ENCODE measurements at regions not wholly inside any gene's neighbourhood (a gene's known extent, or its start where the extent isn't known, plus 50 kb on each side); places are given as distances from the start of the nearest gene placed in this dataset.

DNA sequence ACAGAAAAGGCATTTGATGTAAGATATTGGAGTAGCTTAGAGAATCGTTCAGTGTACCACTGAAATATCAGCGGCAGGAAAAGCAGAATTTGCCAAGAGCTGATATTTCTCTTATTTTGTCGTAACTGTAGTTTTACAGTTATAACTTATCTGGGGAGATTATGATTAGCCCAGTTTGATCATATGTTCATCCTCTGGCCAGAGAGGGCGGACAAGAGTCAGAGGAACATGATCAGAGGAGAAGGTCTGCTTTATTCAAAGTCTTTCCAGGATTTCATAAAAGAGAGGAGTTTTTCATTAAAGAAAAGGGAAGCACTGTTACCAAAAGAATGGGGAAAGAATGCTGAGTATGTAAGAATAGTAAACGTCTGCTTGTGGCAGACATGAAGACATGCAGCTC lies 1655.6 kb downstream of the DPP10 start:
- DNase-seq (ENCODE audit: unreplicated experiment) = no peak
- ChIA-PET POLR2A (no interaction called here), CTCF (no interaction called here)
- no peak overlapping the region for H3K4me3 Mint-ChIP-seq (ENCODE audit: unreplicated experiment)
- TF ChIP-seq CTCF (IDR thresholded peaks at IDR 0.05; ENCODE audit: unreplicated experiment) = no peak
- no peak overlapping the region for H3K27ac Mint-ChIP-seq (ENCODE audit: low read depth, unreplicated experiment)
- no peaks in the 10 kb centered on the region for H3K27me3 Mint-ChIP-seq (ENCODE audit: insufficient read depth, unreplicated experiment)
- H3K9me3 Mint-ChIP-seq (ENCODE audit: unreplicated experiment) = peaks cover 21% of the 10 kb centered on the region
- no peaks in the 10 kb centered on the region for H3K4me1 Mint-ChIP-seq (ENCODE audit: insufficient read depth, unreplicated experiment)
- intact Hi-C loops (cut with micrococcal nuclease) = loop anchor here (10.0 kb wide), 1 partner anchor 933 kb away; no protein-coding TSS in a partner anchor
- H3K36me3 Mint-ChIP-seq (ENCODE audit: insufficient read depth, unreplicated experiment) = no peaks in the 10 kb centered on the region
- BruUV-seq (replicated peaks) = no TSS peak

GRCh38 chr2:116109471-116109870 lies 1667.0 kb downstream of the DPP10 start:
- ChIA-PET CTCF (interaction anchor here (0.9 kb wide), 1 partner anchor 42 kb away, joined by 3 read pairs; no protein-coding TSS in a partner anchor), POLR2A (interaction anchor here (0.7 kb wide), 1 partner anchor 162 kb away, joined by 4 read pairs; no protein-coding TSS in a partner anchor)
- Mint-ChIP-seq H3K27me3 (ENCODE audit: insufficient read depth, unreplicated experiment) (no peaks in the 10 kb centered on the region), H3K27ac (ENCODE audit: low read depth, unreplicated experiment) (no peak overlapping the region), H3K4me3 (ENCODE audit: unreplicated experiment) (no peak overlapping the region), H3K9me3 (ENCODE audit: unreplicated experiment) (peaks cover 16% of the 10 kb centered on the region), H3K4me1 (ENCODE audit: insufficient read depth, unreplicated experiment) (no peaks in the 10 kb centered on the region), H3K36me3 (ENCODE audit: insufficient read depth, unreplicated experiment) (no peaks in the 10 kb centered on the region)
- no peak for TF ChIP-seq CTCF (IDR thresholded peaks at IDR 0.05; ENCODE audit: unreplicated experiment)
- intact Hi-C loops (cut with micrococcal nuclease) = no loop called here
- no TSS peak for BruUV-seq (replicated peaks)
- DNase-seq (ENCODE audit: unreplicated experiment) = no peak

- POLR2A ChIA-PET = no interaction called here
- TF ChIP-seq CTCF (IDR thresholded peaks at IDR 0.05; ENCODE audit: unreplicated experiment) = no peak
- CTCF ChIA-PET = interaction anchor here (0.5 kb wide), 1 partner anchor 40 kb away, joined by 4 read pairs; no protein-coding TSS in a partner anchor
- Mint-ChIP-seq H3K36me3 (ENCODE audit: insufficient read depth, unreplicated experiment) (no peaks in the 10 kb centered on the region), H3K27me3 (ENCODE audit: insufficient read depth, unreplicated experiment) (no peaks in the 10 kb centered on the region), H3K4me3 (ENCODE audit: unreplicated experiment) (no peak overlapping the region), H3K9me3 (ENCODE audit: unreplicated experiment) (peaks cover 22% of the 10 kb centered on the region), H3K27ac (ENCODE audit: low read depth, unreplicated experiment) (no peak overlapping the region), H3K4me1 (ENCODE audit: insufficient read depth, unreplicated experiment) (no peaks in the 10 kb centered on the region)
- BruUV-seq (replicated peaks) = no TSS peak
- intact Hi-C loops (cut with micrococcal nuclease) = no loop called here
- no peak for DNase-seq (ENCODE audit: unreplicated experiment)
Measured at GRCh38 chr2:116117845-116118244, 1675.4 kb downstream of the DPP10 start.

DNA sequence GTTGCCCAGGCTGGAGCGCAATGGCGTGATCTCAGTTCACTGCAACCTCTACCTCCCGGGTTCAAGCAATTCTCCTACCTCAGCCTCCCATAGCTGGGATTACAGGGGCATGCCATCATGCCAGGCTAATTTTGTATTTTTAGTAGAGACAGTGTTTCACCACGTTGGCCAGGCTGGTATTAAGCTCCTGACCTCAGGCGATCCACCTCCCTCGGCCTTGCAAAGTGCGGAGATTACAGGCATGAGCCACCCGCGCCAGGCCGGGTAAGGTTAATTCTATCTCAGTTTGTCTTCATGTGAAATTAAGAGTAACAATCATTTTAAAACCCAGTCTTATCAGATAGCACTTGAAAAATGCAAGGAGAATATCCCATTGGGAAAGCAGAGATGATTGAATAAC lies 1681.7 kb upstream of the DDX18 start:
- H3K27me3 Mint-ChIP-seq (ENCODE audit: insufficient read depth, unreplicated experiment) = no peaks in the 10 kb centered on the region
- no peak for DNase-seq (ENCODE audit: unreplicated experiment)
- no peak for TF ChIP-seq CTCF (IDR thresholded peaks at IDR 0.05; ENCODE audit: unreplicated experiment)
- BruUV-seq (replicated peaks) = no TSS peak
- no peaks in the 10 kb centered on the region for H3K4me1 Mint-ChIP-seq (ENCODE audit: insufficient read depth, unreplicated experiment)
- ChIA-PET CTCF (no interaction called here), POLR2A (no interaction called here)
- H3K9me3 Mint-ChIP-seq (ENCODE audit: unreplicated experiment) = peaks cover 10% of the 10 kb centered on the region
- no peak overlapping the region for H3K4me3 Mint-ChIP-seq (ENCODE audit: unreplicated experiment)
- H3K27ac Mint-ChIP-seq (ENCODE audit: low read depth, unreplicated experiment) = no peak overlapping the region
- no peaks in the 10 kb centered on the region for H3K36me3 Mint-ChIP-seq (ENCODE audit: insufficient read depth, unreplicated experiment)
- intact Hi-C loops (cut with micrococcal nuclease) = no loop called here

All from MCF 10A (cell line).